ENCODE measurements at regions not wholly inside any gene's neighbourhood (a gene's known extent, or its start where the extent isn't known, plus 50 kb on each side); places are given as distances from the start of the nearest gene placed in this dataset.

DNA sequence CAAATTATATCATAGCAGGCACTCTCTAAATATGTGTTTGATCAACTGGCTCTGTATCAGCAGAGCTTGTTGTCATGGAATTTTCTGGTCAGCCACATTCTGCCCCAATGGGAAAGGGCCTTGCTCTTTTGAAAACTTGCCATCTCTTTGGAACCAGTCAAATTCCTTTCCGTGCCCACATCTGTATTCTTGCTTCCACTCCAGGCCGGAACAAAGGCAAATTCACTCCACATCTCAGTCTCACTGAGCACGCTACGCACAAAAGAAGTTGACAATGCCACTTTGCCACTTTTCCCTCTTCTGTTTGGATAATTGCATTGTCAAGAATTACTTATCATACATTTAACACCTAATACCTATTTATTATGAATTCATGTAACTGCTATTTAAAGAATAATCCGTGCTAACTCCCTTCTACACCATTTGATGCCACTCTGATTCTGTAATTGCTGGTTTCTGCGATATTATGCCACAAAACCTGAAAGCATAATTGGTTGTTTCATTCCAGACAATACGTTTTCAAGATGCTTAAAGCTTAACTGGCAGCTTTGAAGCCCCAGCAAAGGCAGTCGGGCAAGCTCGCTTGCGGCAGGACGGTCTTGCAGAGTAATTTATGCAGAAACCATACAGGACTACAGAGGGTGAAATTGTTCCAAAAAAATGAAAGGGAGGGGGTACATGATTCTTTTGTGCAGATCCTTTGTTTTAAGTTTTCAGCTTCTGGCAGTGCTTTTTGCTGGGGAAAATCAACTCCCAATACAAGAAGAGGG is 277.7 kb downstream of the MSX2 start:
- Histone ChIP-seq H3K4me1 (no peaks in the 10 kb centered on the region), H3K27me3 (no peaks in the 10 kb centered on the region), H3K4me3 (no peak overlapping the region), H3K36me3 (no peaks in the 10 kb centered on the region), H3K9me3 (peaks cover 0 to 11% (median 7%) of the 10 kb centered on the region in 4 donors), H3K27ac (no peak overlapping the region)
- intact Hi-C loops (cut with DNase I; ENCODE audit: low total_unique reads) = no loop called here
- no peak for DNase-seq
- TF ChIP-seq POLR2AphosphoS5 (IDR thresholded peaks at IDR 0.05) = no peak
- 56 to 67% (median 59%) methylated on average over 11 of the region's 11 CpGs for WGBS, 5 donors

DNA sequence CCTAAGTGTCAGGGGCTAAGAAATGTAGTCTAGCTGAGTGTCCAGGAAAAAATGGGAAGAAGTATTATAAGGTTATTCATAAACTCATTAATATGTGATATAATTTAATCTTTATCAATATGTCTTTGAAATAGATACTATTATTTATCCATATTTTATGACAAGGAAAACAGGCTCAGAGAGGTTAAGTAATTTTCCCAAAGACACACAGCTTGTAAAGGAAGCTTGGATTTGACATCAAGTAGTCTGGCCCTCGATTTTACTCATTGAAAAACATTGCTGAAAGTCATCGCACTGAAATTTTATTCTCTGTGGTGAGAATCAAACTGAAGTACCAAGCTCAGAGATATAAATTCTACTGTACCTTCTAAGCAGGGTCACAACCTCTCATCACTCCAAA is 276.9 kb downstream of the MSX2 start:
- Histone ChIP-seq H3K9me3 (peaks cover 0 to 11% (median 7%) of the 10 kb centered on the region in 4 donors), H3K4me1 (no peaks in the 10 kb centered on the region), H3K36me3 (no peaks in the 10 kb centered on the region), H3K27ac (no peak overlapping the region), H3K27me3 (no peaks in the 10 kb centered on the region), H3K4me3 (no peak overlapping the region)
- WGBS, 5 donors = 32 to 82% (median 50%) methylated on average over 2 of the region's 2 CpGs
- TF ChIP-seq EP300 (IDR thresholded peaks at IDR 0.05) (no peak), CTCF (IDR thresholded peaks at IDR 0.05) (no peak), POLR2AphosphoS5 (IDR thresholded peaks at IDR 0.05) (no peak), POLR2A (IDR thresholded peaks at IDR 0.05) (no peak)
- intact Hi-C loops (cut with DNase I; ENCODE audit: low total_unique reads) = no loop called here
- DNase-seq = no peak

GRCh38 chr5:174999581-174999980 is 275.2 kb downstream of the MSX2 start:
- no peak overlapping the region for H3K27ac ChIP-seq
- no peak overlapping the region for H3K4me3 ChIP-seq
- H3K4me1 ChIP-seq = no peaks in the 10 kb centered on the region
- peaks cover 0 to 11% (median 7%) of the 10 kb centered on the region in 4 donors for H3K9me3 ChIP-seq
- no peak for DNase-seq
- H3K27me3 ChIP-seq = no peaks in the 10 kb centered on the region
- TF ChIP-seq POLR2AphosphoS5 (IDR thresholded peaks at IDR 0.05) (no peak), EP300 (IDR thresholded peaks at IDR 0.05) (no peak), CTCF (IDR thresholded peaks at IDR 0.05) (no peak), POLR2A (IDR thresholded peaks at IDR 0.05) (no peak)
- H3K36me3 ChIP-seq = no peaks in the 10 kb centered on the region
- intact Hi-C loops (cut with DNase I; ENCODE audit: low total_unique reads) = no loop called here
- 41 to 57% (median 50%) methylated on average over 7 to 8 of the region's 8 CpGs for WGBS, 5 donors

- H3K4me1 ChIP-seq = no peaks in the 10 kb centered on the region
- H3K27ac ChIP-seq = no peak overlapping the region
- no peaks in the 10 kb centered on the region for H3K36me3 ChIP-seq
- DNase-seq = no peak
- H3K9me3 ChIP-seq = peaks cover 0 to 11% (median 7%) of the 10 kb centered on the region in 4 donors
- WGBS, 5 donors = 76 to 88% (median 81%) methylated on average over 5 of the region's 5 CpGs
- H3K27me3 ChIP-seq = no peaks in the 10 kb centered on the region
- TF ChIP-seq EP300 (IDR thresholded peaks at IDR 0.05) (no peak), POLR2A (IDR thresholded peaks at IDR 0.05) (no peak), POLR2AphosphoS5 (IDR thresholded peaks at IDR 0.05) (no peak), CTCF (IDR thresholded peaks at IDR 0.05) (no peak)
- H3K4me3 ChIP-seq = no peak overlapping the region
- intact Hi-C loops (cut with DNase I; ENCODE audit: low total_unique reads) = no loop called here
Measured at GRCh38 chr5:174998131-174998730, 273.8 kb downstream of the MSX2 start.

DNA sequence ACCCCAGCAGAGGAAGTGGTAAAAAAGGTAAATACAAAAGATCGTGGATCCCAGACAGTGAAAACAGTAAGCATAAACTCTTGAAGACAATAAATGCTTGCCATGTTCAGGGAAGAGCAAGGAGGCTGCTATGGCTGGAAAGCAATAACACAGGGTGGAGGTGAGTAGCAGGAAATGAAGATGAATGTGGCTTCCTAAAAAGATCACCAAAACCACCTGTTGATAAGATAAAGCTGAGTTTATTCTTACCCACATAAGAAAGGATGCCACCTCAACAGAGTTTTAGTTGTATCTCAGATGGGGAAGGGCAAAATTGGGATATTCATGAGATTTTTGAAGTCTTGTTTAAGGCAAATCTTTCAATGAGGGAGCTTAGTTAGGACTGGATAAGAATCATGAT is 273.3 kb downstream of the MSX2 start:
- Histone ChIP-seq H3K27ac (no peak overlapping the region), H3K36me3 (no peaks in the 10 kb centered on the region), H3K27me3 (no peaks in the 10 kb centered on the region), H3K4me3 (no peak overlapping the region), H3K9me3 (peaks cover 0 to 11% (median 7%) of the 10 kb centered on the region in 4 donors), H3K4me1 (no peaks in the 10 kb centered on the region)
- TF ChIP-seq CTCF (IDR thresholded peaks at IDR 0.05) (no peak), POLR2AphosphoS5 (IDR thresholded peaks at IDR 0.05) (no peak), POLR2A (IDR thresholded peaks at IDR 0.05) (no peak), EP300 (IDR thresholded peaks at IDR 0.05) (no peak)
- WGBS, 5 donors = 0 to 56% (median 30%) methylated on average over 1 of the region's 1 CpG
- DNase-seq = no peak
- intact Hi-C loops (cut with DNase I; ENCODE audit: low total_unique reads) = no loop called here
